ENCODE measurements at regions not wholly inside any gene's neighbourhood (a gene's known extent, or its start where the extent isn't known, plus 50 kb on each side); places are given as distances from the start of the nearest gene placed in this dataset.
"Not testable (repeated sequence)": the region's sequence is repeated elsewhere in the genome, so short reads cannot be mapped to it uniquely, and the experiment has no call there.

GRCh38 chr6:14373648-14374437 lies 256.3 kb downstream of the CD83 start:
- DNase-seq, result no peak
- intact Hi-C loops (cut with DNase I), result no loop called here

GRCh38 chr6:14375930-14376329 lies 258.4 kb downstream of the CD83 start:
- DNase-seq, result no peak
- intact Hi-C loops (cut with DNase I), result no loop called here

- intact Hi-C loops (cut with DNase I), result no loop called here
- no peak for DNase-seq
Measured at GRCh38 chr6:14379568-14379967, 262.0 kb downstream of the CD83 start.

- intact Hi-C loops (cut with DNase I), result no loop called here
Measured at GRCh38 chr6:14380086-14380820, 262.7 kb downstream of the CD83 start.

GRCh38 chr6:14380901-14381828 lies 263.6 kb downstream of the CD83 start:
- DNase-seq, result no peak
- intact Hi-C loops (cut with DNase I), result no loop called here

More at GRCh38 chr6:14380086-14380820, 262.7 kb downstream of the CD83 start:
- no peak for DNase-seq

GRCh38 chr6:14381829-14382677 lies 264.5 kb downstream of the CD83 start:
- no peak for DNase-seq
- intact Hi-C loops (cut with DNase I), result no loop called here

- no peak for DNase-seq
- intact Hi-C loops (cut with DNase I), result no loop called here
Measured at GRCh38 chr6:14382678-14383236, 265.2 kb downstream of the CD83 start.

GRCh38 chr6:14383393-14384174 lies 266.0 kb downstream of the CD83 start:
- intact Hi-C loops (cut with DNase I), result no loop called here
- no peak for DNase-seq

- intact Hi-C loops (cut with DNase I), result no loop called here
- no peak for DNase-seq
Measured at GRCh38 chr6:14384175-14384949, 266.8 kb downstream of the CD83 start.

GRCh38 chr6:14386263-14386662 lies 268.7 kb downstream of the CD83 start:
- intact Hi-C loops (cut with DNase I), result no loop called here
- DNase-seq, result no peak

GRCh38 chr6:14386668-14387067 lies 269.1 kb downstream of the CD83 start:
- no peak for DNase-seq
- intact Hi-C loops (cut with DNase I), result no loop called here

GRCh38 chr6:14388371-14388770 lies 270.8 kb downstream of the CD83 start:
- no peak for DNase-seq
- intact Hi-C loops (cut with DNase I), result no loop called here

- intact Hi-C loops (cut with DNase I); DNase-seq: not testable (repeated sequence)
Measured at GRCh38 chr6:14389776-14390175, 272.2 kb downstream of the CD83 start.

GRCh38 chr6:14390805-14391204 lies 273.2 kb downstream of the CD83 start:
- DNase-seq, result no peak

GRCh38 chr6:14393910-14394309 lies 276.3 kb downstream of the CD83 start:
- no peak for DNase-seq
- intact Hi-C loops (cut with DNase I), result no loop called here

More at GRCh38 chr6:14390805-14391204, 273.2 kb downstream of the CD83 start:
- intact Hi-C loops (cut with DNase I), result no loop called here

GRCh38 chr6:14396392-14396791 lies 278.8 kb downstream of the CD83 start:
- no peak for DNase-seq
- intact Hi-C loops (cut with DNase I), result no loop called here

All from head of caudate nucleus (tissue), 42 donors.